HG03520 (cell line): ENCODE measurements at regions not wholly inside any gene's neighbourhood (a gene's known extent, or its start where the extent isn't known, plus 50 kb on each side); places are given as distances from the start of the nearest gene placed in this dataset.
"Not testable (repeated sequence)": the region's sequence is repeated elsewhere in the genome, so short reads cannot be mapped to it uniquely, and the experiment has no call there.

Experiments
- ATAC-seq: cut with Tn5 transposase; IDR thresholded peaks from one replicate; pipeline ENCODE4 v1.9.1; 2021; ENCODE audit warnings: mild to moderate bottlenecking, moderate library complexity; ENCODE audit not compliant: unreplicated experiment

DNA sequence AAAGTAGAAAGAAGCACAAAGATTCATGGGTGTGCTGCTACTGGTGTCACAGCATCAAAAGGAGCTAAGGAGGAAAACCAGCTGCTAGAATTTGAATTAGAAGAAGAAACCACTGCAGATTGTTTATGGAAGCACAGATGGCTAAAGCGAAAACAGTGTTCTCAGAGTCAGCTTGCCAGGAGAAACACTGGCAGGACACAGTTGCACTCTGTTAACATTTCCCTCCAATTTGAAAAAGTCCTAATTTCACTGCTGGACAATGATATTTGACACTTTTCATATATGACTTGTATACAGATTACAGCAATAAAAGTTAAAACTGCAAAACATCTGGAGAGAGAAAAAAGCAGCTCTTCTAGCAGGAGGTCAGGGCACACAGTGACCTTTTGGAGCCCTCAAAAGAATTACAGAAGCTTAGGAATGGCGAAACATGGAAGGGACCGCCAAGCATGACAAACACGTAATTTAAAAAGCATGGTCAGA, 314.5 kb downstream of the COL12A1 start:
- ATAC-seq = no peak

- no peak for ATAC-seq
Observed at GRCh38 chr6:74889635-74890034, 316.2 kb downstream of the COL12A1 start.

GRCh38 chr6:74888741-74889140, 317.1 kb downstream of the COL12A1 start:
- not testable (repeated sequence) for ATAC-seq

GRCh38 chr6:74879976-74880375, 325.9 kb downstream of the COL12A1 start:
- ATAC-seq = no peak

DNA sequence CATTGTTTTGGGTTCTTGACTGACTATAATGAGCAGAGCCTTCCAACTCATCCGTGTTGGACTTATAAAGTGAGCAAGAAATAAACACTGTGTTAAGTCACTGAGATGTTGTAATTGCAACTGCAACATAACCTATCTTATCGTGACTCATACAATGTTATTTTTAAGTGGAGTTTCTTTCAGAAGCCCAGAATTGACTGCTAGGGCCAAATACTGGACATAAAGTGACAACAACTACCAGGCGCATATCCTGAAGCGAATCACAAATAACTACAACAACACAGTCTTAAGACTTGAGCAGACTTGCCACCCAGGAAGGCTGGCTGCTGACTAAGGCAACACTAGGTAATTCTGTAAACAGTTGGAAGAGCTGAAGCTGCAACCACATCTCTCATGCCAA, 326.6 kb downstream of the COL12A1 start:
- no peak for ATAC-seq

DNA sequence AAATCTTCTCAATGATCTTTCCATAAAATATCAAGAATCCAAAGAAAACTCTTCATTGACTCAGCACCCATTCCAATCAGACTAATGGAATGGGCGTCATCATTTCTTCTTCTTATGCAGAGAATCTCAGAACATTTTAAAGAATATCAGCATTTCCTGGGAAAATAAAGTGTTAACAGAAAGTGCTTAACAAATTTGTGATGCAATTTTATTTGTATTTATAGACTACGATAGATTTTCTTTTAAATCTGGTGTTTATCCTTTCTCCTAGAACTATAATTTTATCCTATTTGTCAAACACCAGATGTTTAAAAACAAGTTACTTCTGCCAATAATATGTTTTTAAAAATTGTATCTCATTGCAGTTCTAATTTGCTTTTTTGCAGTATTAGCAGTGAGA, 330.7 kb downstream of the COL12A1 start:
- ATAC-seq = no peak

GRCh38 chr6:74872754-74873476, 332.9 kb downstream of the COL12A1 start:
- no peak for ATAC-seq

DNA sequence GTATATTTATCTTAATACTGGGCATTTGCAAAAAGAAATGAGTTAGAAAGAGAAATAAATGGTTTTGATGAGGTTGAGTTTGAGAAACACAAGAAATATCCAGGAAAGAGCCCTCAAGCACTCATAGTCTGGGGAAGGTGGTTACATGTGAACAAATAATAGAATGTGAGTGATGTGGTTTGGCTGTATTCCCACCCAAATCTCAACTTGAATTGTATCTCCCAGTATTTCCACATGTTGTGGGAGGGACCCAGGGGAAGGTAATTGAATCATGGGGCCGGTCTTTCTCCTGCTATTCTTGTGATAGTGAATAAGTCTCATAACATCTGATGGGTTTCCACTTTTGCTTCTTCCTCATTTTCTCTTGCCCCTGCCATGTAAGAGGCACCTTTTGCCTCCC, 334.1 kb downstream of the COL12A1 start:
- ATAC-seq = no peak

DNA sequence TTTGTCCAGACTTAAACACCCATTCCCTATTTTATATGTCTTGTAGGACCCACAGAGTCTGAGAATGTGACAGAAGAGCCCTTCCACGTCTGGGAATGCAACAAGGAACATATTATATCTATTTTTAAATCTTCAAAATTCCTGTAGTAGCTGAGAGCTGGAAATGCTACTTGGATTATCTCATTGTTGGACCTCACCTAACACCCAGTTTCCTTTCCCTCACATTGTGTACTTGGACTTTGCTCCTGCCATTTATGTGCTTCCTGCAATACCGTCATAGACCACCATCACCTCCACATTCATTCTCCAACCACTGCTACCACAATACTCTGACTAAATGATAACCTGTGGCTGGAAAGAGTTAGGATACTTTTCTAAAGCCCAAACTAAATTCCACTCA, 335.4 kb downstream of the COL12A1 start:
- peak; percentile 48 for ATAC-seq

DNA sequence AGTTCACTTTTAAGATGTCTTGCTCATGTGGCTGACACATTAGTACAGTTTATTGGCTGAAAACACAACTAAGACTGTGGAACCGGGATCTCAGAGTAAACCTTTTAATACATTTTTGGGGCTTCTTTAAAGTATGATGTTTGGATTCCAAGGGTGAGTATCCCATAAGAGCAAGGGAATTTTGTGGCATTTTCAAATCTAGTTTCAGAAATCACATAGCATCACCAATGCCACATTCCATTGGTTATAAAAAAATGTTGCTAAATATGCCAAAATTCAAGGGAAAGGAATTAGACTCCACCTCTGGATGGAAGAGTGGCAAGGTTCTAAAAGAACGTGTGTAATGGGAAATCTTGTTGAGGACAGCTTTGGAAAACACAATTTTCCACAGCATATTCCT, 338.6 kb downstream of the COL12A1 start:
- no peak for ATAC-seq

- ATAC-seq = no peak
Observed at GRCh38 chr6:74863968-74864367, 341.9 kb downstream of the COL12A1 start.

- ATAC-seq = no peak
Observed at GRCh38 chr6:74860456-74860855, 345.4 kb downstream of the COL12A1 start.

GRCh38 chr6:74857157-74857556, 348.7 kb downstream of the COL12A1 start:
- ATAC-seq = no peak

DNA sequence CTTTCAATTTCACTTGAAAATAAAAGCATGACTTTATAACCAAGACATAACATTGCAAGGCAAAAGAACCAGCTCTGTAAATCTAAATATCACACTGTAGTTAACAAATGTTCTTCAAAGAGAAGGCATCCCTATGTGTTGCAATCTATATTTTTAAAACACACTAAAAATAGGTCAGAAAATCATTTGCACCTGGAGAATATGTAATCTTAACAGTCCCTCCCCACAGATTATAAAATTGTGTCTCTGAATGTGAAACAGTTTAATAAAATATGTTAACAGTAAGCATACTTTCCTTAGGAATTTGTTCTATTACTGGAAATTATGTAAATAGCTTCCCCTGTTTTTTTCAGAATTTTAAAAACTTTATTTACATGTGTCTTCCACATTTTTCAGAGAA, 351.9 kb downstream of the COL12A1 start:
- ATAC-seq = no peak

- ATAC-seq = no peak
Observed at GRCh38 chr6:74851596-74851995, 354.3 kb downstream of the COL12A1 start.

GRCh38 chr6:74840953-74841352, 364.9 kb downstream of the COL12A1 start:
- no peak for ATAC-seq

DNA sequence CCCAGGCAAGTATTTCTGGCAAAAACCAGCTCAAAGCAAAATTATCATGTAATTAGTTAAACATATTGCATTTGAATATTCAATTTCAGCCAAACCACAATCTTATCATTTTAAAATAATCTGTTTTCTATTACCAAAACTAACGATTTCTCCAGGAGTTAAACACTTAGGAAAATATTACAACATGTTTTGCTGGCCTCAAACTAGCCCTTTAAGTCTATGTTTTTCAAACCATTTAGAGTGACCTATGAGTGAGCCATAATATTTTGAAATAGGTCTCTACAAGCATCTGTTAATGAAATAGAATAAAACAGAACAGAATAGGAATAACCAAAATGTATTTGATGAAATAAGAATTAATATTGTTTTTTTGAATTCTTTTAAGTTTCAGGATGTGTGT, 370.9 kb downstream of the COL12A1 start:
- no peak for ATAC-seq

GRCh38 chr6:74826263-74826662, 379.6 kb downstream of the COL12A1 start:
- no peak for ATAC-seq

DNA sequence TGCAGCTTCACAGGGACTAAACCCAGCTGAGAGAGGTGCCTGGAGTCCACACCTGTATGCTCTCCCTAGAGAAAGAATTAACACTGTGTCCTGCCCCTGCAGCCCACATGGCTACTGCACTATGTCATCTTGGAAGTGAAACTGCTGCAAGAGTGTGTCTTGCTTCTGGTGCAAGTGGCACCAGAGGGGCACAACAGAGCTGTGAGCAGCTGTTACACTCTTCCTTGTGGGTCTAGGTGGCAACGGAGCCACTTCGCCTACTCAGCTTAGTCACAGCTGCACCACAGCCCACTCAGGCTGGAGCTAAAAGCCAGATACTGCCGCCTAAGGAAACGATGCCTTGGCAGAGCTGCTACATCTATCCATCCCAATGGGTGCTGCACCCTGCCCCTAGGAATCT, 391.4 kb downstream of the COL12A1 start:
- no peak for ATAC-seq

DNA sequence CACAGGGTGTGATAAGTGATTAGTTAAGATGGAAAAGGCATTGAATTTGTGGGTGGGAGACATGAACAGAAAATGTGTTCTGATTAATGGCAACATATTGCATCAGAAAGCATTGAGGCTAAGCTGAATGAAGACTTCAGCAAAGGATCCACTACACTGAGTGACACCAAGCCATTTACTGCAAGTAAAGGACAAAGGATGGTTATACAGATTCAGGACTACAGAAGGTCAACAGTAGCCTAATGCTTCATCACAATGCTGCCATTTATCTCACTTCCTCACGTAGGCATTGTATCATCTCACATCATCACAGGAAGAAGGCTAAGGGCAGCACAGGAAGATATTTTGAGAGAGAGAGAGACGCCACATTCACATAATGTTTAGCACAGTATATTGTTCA, 398.2 kb downstream of the COL12A1 start:
- ATAC-seq = no peak

DNA sequence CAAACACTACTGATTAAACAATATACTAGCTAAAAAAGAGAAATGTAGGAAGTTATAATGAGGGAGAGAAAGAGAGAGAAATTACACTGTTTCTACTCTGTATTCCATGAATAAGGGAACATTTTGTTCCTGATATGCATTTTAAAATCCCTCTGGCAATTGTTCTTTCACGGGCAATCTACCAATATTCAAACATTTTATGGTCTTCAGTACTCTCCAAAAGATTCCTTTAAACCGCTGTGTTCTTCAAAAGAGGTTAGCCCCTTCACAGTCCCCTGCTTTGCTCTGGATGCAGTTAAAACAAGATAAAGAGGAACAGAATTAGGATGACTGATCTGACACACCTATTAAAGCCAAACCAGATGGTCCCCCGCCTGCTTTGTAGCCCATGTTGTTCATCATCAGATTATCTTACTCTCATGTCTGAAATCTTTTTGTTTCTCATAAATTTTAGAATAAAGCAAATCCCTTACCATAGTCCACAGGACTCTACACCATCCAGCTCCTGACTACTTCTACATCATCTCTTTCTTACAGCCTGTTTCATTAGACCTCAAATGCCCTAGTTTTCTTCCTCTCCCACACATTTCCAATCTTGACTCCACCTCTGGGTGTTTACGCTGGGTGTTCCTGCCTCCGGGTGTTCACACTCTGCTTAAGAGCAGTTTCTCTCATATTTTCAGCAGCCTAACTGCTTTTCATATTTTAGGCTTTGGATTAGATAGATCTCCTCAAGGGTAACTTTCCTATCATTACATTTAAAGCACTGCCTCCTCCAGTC, 399.7 kb downstream of the COL12A1 start:
- ATAC-seq = no peak

DNA sequence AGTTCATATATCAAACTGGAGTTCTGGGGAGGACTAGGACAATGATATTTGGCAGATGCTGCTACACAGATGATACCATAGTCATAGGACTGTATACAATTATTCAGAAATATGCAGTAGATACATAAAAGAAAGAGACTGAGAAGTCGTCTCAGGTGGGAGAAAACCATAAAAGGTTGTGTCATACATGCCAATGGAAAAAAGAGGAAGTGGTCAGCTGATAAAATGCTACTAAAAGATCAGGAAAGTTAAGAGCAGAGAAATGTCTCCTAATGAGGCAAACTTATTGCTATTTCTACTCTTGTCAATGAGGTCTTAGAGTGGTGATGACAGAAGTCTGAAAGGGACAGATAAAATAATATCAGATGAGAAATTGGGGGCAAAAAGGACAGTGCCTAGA, 407.6 kb downstream of the COL12A1 start:
- no peak for ATAC-seq
